AG04450 (cell line): ENCODE measurements at regions not wholly inside any gene's neighbourhood (a gene's known extent, or its start where the extent isn't known, plus 50 kb on each side); places are given as distances from the start of the nearest gene placed in this dataset.
"Not testable (repeated sequence)": the region's sequence is repeated elsewhere in the genome, so short reads cannot be mapped to it uniquely, and the experiment has no call there.

Experiments
- CTCF ChIA-PET: fragments of 300-600, 350-600 bp; formaldehyde crosslinking; extraction: SDS; loops from one replicate; lab custom pipeline; 2022; ENCODE audit warnings: antibody characterized with exemption, inconsistent platforms; lab: Charles Lee
- POLR2A ChIA-PET: fragments of 350-600 bp; formaldehyde crosslinking; extraction: SDS; loops from one replicate; lab custom pipeline; 2021; ENCODE audit warnings: antibody characterized with exemption, inconsistent platforms; lab: Yijun Ruan, JAX
- DNase-seq: peaks from one replicate; pipeline ENCODE4 v3.0.0-alpha.2; 2011; ENCODE audit warnings: low read depth, low spot score
- H3K27ac ChIP-seq: one replicate; pipeline ENCODE4 v1.5.1; 2012; ENCODE audit warnings: low read depth, low read length, control low read depth
- H3K27me3 ChIP-seq: one replicate; pipeline ENCODE4 v1.6.0; 2012; ENCODE audit warnings: low read length; ENCODE audit not compliant: control insufficient read depth, insufficient read depth
- H3K4me3 ChIP-seq: 2 replicates; pipeline ENCODE4 v1.5.1; 2011; ENCODE audit warnings: mild to moderate bottlenecking, low read depth, low read length, control low read depth
- H3K9me3 ChIP-seq: 2 replicates; pipeline ENCODE4 v1.5.1; 2012; ENCODE audit warnings: low read length; ENCODE audit not compliant: control insufficient read depth, insufficient read depth
- CTCF ChIP-seq: IDR thresholded peaks from 2 replicates; pipeline ENCODE4 v1.5.1; 2011; ENCODE audit warnings: low read depth, low read length, control low read depth, inconsistent platforms

- POLR2A ChIA-PET = no interaction called here
- TF ChIP-seq CTCF = no peak
- Histone ChIP-seq H3K27ac (no peak overlapping the region), H3K4me3 (no peak overlapping the region), H3K27me3 (peaks cover 10% of the 10 kb centered on the region), H3K9me3 (no peaks in the 10 kb centered on the region)
- CTCF ChIA-PET = no interaction called here
- no peak for DNase-seq
These were observed 94.6 kb downstream of the EN1 start for GRCh38 chr2:118752762-118753429.

DNA sequence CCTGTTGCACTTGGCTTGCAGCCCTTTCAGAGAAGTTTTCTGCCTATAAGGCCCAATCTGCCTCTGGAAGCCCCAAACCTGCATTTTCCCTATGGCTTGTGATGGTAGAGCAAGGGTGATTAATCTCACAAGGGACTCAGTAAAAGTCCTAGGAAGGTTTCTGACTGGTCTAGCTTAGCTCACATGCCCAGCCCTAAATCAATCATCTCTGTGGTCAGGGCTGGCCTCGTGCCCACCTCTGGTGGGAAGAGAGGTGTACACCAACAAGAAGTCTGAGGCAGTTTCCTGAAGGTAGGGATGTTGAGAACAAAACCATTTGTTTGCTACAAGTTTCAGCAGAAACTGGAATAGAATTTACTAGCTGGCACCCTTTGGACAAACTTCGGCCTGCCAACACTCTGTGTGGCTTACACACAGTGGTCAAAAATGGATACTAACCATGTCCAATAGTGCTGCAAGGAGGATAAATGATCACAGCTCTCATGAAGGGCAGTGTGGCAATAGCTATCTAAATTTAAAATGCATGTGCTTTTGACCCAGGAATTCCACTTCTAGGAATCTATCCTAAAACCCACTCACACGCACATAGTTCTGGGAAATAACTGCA, 96.4 kb downstream of the EN1 start:
- Histone ChIP-seq H3K9me3 (no peaks in the 10 kb centered on the region), H3K4me3 (no peak overlapping the region), H3K27me3 (peaks cover 10% of the 10 kb centered on the region), H3K27ac (no peak overlapping the region)
- TF ChIP-seq CTCF = no peak
- CTCF ChIA-PET = no interaction called here
- no peak for DNase-seq
- POLR2A ChIA-PET = no interaction called here

DNA sequence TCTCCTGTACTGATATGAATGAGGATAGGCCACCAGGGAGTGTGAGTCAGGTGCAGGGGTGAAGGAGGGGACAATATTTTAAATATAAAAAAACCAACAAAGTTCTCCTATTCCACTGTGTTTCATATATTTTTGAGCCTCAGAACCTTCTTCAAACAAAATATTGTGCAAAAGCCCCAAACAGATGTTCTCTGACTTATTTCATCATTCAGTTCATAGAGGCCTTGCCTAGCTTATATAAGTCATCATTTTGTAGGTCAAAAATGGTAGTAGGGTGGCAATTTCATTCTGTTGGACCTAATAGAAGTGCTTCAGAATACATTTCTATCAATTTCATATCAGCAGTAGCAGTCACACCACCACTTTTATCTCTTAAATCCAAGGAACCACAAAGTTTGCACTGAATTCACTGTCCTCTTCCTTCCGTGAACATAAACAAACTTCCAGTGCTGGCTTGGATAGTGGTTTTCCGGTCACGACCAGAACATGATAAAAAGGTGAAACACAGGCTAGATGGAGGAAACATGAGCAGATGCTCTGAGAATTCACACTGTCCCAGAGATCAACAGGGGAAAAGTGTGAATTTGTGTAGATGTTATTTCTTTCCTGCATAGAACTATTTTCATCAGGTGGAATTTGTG, 99.1 kb downstream of the EN1 start:
- Histone ChIP-seq H3K4me3 (no peak overlapping the region), H3K9me3 (peaks cover 8% of the 10 kb centered on the region), H3K27me3 (peaks cover 7% of the 10 kb centered on the region), H3K27ac (no peak overlapping the region)
- POLR2A ChIA-PET = no interaction called here
- no peak for TF ChIP-seq CTCF
- CTCF ChIA-PET = no interaction called here
- no peak for DNase-seq

DNA sequence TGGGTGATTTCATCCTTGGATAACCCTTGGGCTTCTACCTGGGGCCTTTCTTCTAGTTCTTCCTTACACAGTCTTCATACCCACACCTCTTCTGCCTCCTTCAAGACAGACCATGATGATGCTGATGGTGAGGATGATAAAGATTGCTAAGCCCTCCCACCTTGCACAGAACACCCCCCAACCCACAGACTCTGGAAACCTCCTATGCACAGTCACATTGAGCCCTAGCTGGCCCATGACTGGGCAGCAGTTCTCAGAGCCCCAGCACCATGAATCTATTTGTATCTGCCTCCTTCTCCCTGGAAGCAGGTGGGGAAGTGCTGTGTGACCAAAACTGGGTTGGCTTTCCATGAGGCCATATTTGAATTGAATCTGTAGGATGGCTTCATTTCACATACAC, 99.8 kb downstream of the EN1 start:
- Histone ChIP-seq H3K9me3 (peaks cover 8% of the 10 kb centered on the region), H3K27ac (no peak overlapping the region), H3K27me3 (peaks cover 3% of the 10 kb centered on the region), H3K4me3 (no peak overlapping the region)
- CTCF ChIA-PET = interaction anchor here (0.7 kb wide), 1 partner anchor 744 kb away, joined by 3 read pairs; no protein-coding TSS in a partner anchor
- no peak for DNase-seq
- no peak for TF ChIP-seq CTCF
- POLR2A ChIA-PET = no interaction called here

DNA sequence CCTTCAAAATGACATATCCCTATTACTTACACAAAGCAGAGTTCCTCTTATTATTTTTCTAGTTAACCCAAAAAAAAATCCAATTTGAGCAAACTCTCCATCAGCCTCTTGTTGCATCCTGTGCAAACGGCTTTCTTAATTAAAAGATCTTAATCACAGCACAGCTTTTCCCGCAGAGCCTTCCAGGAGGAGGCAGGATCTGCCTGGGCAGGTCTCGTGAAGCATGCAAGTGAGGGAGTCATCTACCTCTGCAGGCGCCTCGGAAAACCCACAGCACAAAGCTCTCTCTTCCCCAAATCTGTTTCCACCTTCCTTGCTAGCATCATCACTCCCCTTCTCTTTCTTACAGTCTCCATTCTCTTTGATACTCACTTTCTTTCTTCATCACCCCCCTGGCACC, 100.4 kb downstream of the EN1 start:
- POLR2A ChIA-PET = no interaction called here
- CTCF ChIA-PET = interaction anchor here (0.7 kb wide), 1 partner anchor 745 kb away, joined by 3 read pairs; no protein-coding TSS in a partner anchor
- TF ChIP-seq CTCF = no peak

GRCh38 chr2:118744682-118745181, 102.7 kb downstream of the EN1 start:
- H3K27me3 ChIP-seq, H3K4me3 ChIP-seq, POLR2A ChIA-PET, H3K9me3 ChIP-seq, DNase-seq, CTCF ChIA-PET, H3K27ac ChIP-seq: not testable (repeated sequence)

More for the DNA sequence above, 100.4 kb downstream of the EN1 start:
- Histone ChIP-seq H3K9me3 (peaks cover 8% of the 10 kb centered on the region), H3K27ac (no peak overlapping the region), H3K4me3 (no peak overlapping the region), H3K27me3 (peaks cover 2% of the 10 kb centered on the region)
- no peak for DNase-seq
